T-helper 2 cell treated with Interferon-gamma antibody and Interleukin-4, amounts not matched to agents 5 μg/mL and 100 μg/mL, for 36 hours (primary cell): ENCODE measurements at regions not wholly inside any gene's neighbourhood (a gene's known extent, or its start where the extent isn't known, plus 50 kb on each side); places are given as distances from the start of the nearest gene placed in this dataset.

ENCODE experiments used
- DNase-seq: peaks from one replicate; pipeline ENCODE4 v3.0.0; 2021; ENCODE audit warnings: low spot score
- H3K27ac Mint-ChIP-seq: one replicate; pipeline ENCODE4 v1.8.0; 2021; ENCODE audit warnings: mild to moderate bottlenecking, mixed read lengths
- H3K27me3 Mint-ChIP-seq: one replicate; pipeline ENCODE4 v1.8.0; 2021; ENCODE audit warnings: low read depth, mixed read lengths
- H3K36me3 Mint-ChIP-seq: one replicate; pipeline ENCODE4 v1.8.0; 2021; ENCODE audit warnings: low read depth, mixed read lengths
- H3K4me1 Mint-ChIP-seq: one replicate; pipeline ENCODE4 v1.8.0; 2021; ENCODE audit warnings: low read depth, mixed read lengths
- H3K4me3 Mint-ChIP-seq: one replicate; pipeline ENCODE4 v1.8.0; 2022; ENCODE audit warnings: mild to moderate bottlenecking, moderate library complexity, mixed read lengths
- H3K9me3 Mint-ChIP-seq: one replicate; pipeline ENCODE4 v1.8.0; 2021; ENCODE audit warnings: mixed read lengths

GRCh38 chr2:126793885-126794613, 104.6 kb upstream of the TEX51 start:
- Mint-ChIP-seq H3K27ac (no peak overlapping the region), H3K9me3 (no peaks in the 10 kb centered on the region), H3K4me1 (no peaks in the 10 kb centered on the region), H3K36me3 (no peaks in the 10 kb centered on the region), H3K27me3 (no peaks in the 10 kb centered on the region), H3K4me3 (no peak overlapping the region)
- DNase-seq: no peak

GRCh38 chr2:126795656-126796055, 103.0 kb upstream of the TEX51 start:
- no peak for DNase-seq
- Mint-ChIP-seq H3K27ac (no peak overlapping the region), H3K36me3 (no peaks in the 10 kb centered on the region), H3K4me1 (no peaks in the 10 kb centered on the region), H3K4me3 (no peak overlapping the region), H3K9me3 (no peaks in the 10 kb centered on the region), H3K27me3 (no peaks in the 10 kb centered on the region)

GRCh38 chr2:126796931-126797621, 101.6 kb upstream of the TEX51 start:
- no peaks in the 10 kb centered on the region for H3K36me3 Mint-ChIP-seq
- no peak for DNase-seq
- H3K4me3 Mint-ChIP-seq: no peak overlapping the region
- H3K27ac Mint-ChIP-seq: no peak overlapping the region
- no peaks in the 10 kb centered on the region for H3K27me3 Mint-ChIP-seq
- H3K4me1 Mint-ChIP-seq: no peaks in the 10 kb centered on the region
- H3K9me3 Mint-ChIP-seq: no peaks in the 10 kb centered on the region

GRCh38 chr2:126797622-126798275, 100.9 kb upstream of the TEX51 start:
- no peaks in the 10 kb centered on the region for H3K9me3 Mint-ChIP-seq
- no peaks in the 10 kb centered on the region for H3K4me1 Mint-ChIP-seq
- no peaks in the 10 kb centered on the region for H3K36me3 Mint-ChIP-seq
- no peak overlapping the region for H3K27ac Mint-ChIP-seq
- no peaks in the 10 kb centered on the region for H3K27me3 Mint-ChIP-seq
- no peak overlapping the region for H3K4me3 Mint-ChIP-seq
- DNase-seq: no peak

GRCh38 chr2:126798276-126799140, 100.2 kb upstream of the TEX51 start:
- no peaks in the 10 kb centered on the region for H3K4me1 Mint-ChIP-seq
- H3K36me3 Mint-ChIP-seq: no peaks in the 10 kb centered on the region
- no peak overlapping the region for H3K4me3 Mint-ChIP-seq
- H3K27me3 Mint-ChIP-seq: no peaks in the 10 kb centered on the region
- H3K27ac Mint-ChIP-seq: no peak overlapping the region
- no peaks in the 10 kb centered on the region for H3K9me3 Mint-ChIP-seq
- DNase-seq: no peak

GRCh38 chr2:126799301-126799700, 99.4 kb upstream of the TEX51 start:
- Mint-ChIP-seq H3K4me1 (no peaks in the 10 kb centered on the region), H3K9me3 (no peaks in the 10 kb centered on the region), H3K27me3 (no peaks in the 10 kb centered on the region), H3K4me3 (no peak overlapping the region), H3K27ac (no peak overlapping the region), H3K36me3 (no peaks in the 10 kb centered on the region)
- DNase-seq: no peak

- Mint-ChIP-seq H3K27me3 (no peaks in the 10 kb centered on the region), H3K4me1 (no peaks in the 10 kb centered on the region), H3K27ac (no peak overlapping the region), H3K36me3 (no peaks in the 10 kb centered on the region), H3K4me3 (no peak overlapping the region), H3K9me3 (no peaks in the 10 kb centered on the region)
- DNase-seq: no peak
Measured at GRCh38 chr2:126801473-126801872, 97.2 kb upstream of the TEX51 start.

GRCh38 chr2:126802316-126802715, 96.4 kb upstream of the TEX51 start:
- no peaks in the 10 kb centered on the region for H3K36me3 Mint-ChIP-seq
- H3K9me3 Mint-ChIP-seq: no peaks in the 10 kb centered on the region
- no peak overlapping the region for H3K4me3 Mint-ChIP-seq

GRCh38 chr2:126802774-126803433, 95.8 kb upstream of the TEX51 start:
- no peak for DNase-seq
- H3K36me3 Mint-ChIP-seq: no peaks in the 10 kb centered on the region
- no peaks in the 10 kb centered on the region for H3K9me3 Mint-ChIP-seq
- H3K27ac Mint-ChIP-seq: no peak overlapping the region
- H3K27me3 Mint-ChIP-seq: no peaks in the 10 kb centered on the region
- H3K4me3 Mint-ChIP-seq: no peak overlapping the region
- no peaks in the 10 kb centered on the region for H3K4me1 Mint-ChIP-seq

More at GRCh38 chr2:126802316-126802715, 96.4 kb upstream of the TEX51 start:
- Mint-ChIP-seq H3K27me3 (no peaks in the 10 kb centered on the region), H3K27ac (no peak overlapping the region), H3K4me1 (no peaks in the 10 kb centered on the region)
- no peak for DNase-seq

- DNase-seq: no peak
- Mint-ChIP-seq H3K4me3 (no peak overlapping the region), H3K27me3 (no peaks in the 10 kb centered on the region), H3K36me3 (no peaks in the 10 kb centered on the region), H3K4me1 (no peaks in the 10 kb centered on the region), H3K9me3 (no peaks in the 10 kb centered on the region), H3K27ac (no peak overlapping the region)
Measured at GRCh38 chr2:126803434-126803775, 95.3 kb upstream of the TEX51 start.

GRCh38 chr2:126804347-126804746, 94.3 kb upstream of the TEX51 start:
- H3K36me3 Mint-ChIP-seq: no peaks in the 10 kb centered on the region
- H3K27me3 Mint-ChIP-seq: no peaks in the 10 kb centered on the region
- DNase-seq: no peak
- H3K9me3 Mint-ChIP-seq: no peaks in the 10 kb centered on the region
- H3K27ac Mint-ChIP-seq: no peak overlapping the region
- no peaks in the 10 kb centered on the region for H3K4me1 Mint-ChIP-seq
- H3K4me3 Mint-ChIP-seq: no peak overlapping the region

- H3K9me3 Mint-ChIP-seq: no peaks in the 10 kb centered on the region
- no peaks in the 10 kb centered on the region for H3K4me1 Mint-ChIP-seq
- no peak overlapping the region for H3K4me3 Mint-ChIP-seq
- H3K36me3 Mint-ChIP-seq: no peaks in the 10 kb centered on the region
- no peak for DNase-seq
- no peaks in the 10 kb centered on the region for H3K27me3 Mint-ChIP-seq
- H3K27ac Mint-ChIP-seq: no peak overlapping the region
Measured at GRCh38 chr2:126808929-126809328, 89.8 kb upstream of the TEX51 start.

- H3K27ac Mint-ChIP-seq: no peak overlapping the region
- no peaks in the 10 kb centered on the region for H3K36me3 Mint-ChIP-seq
- H3K27me3 Mint-ChIP-seq: no peaks in the 10 kb centered on the region
- no peaks in the 10 kb centered on the region for H3K9me3 Mint-ChIP-seq
- DNase-seq: no peak
- H3K4me3 Mint-ChIP-seq: no peak overlapping the region
- H3K4me1 Mint-ChIP-seq: no peaks in the 10 kb centered on the region
Measured at GRCh38 chr2:126809340-126809739, 89.3 kb upstream of the TEX51 start.
